A673 (cell line): ENCODE measurements at regions not wholly inside any gene's neighbourhood (a gene's known extent, or its start where the extent isn't known, plus 50 kb on each side); places are given as distances from the start of the nearest gene placed in this dataset.

Experiments
- CTCF ChIP-seq: fragments of 300-800, 200-600 bp; sonication (generic); conservative IDR thresholded peaks from 2 replicates; pipeline ENCODE4 v1.5.1; 2017; ENCODE audit warnings: low read depth, mild to moderate bottlenecking, antibody characterized with exemption, low read length, moderate library complexity, mixed read lengths
- EZH2 ChIP-seq: fragments of 200-600 bp; sonication (generic); IDR thresholded peaks from 2 replicates; pipeline ENCODE4 v1.6.1; 2017; ENCODE audit warnings: borderline replicate concordance, low read depth, mild to moderate bottlenecking, mixed read lengths, antibody characterized with exemption, low read length; ENCODE audit not compliant: poor library complexity, severe bottlenecking

GRCh38 chr4:138749303-138749702, 266.3 kb upstream of the NOCT start:
- TF ChIP-seq CTCF: no peak
- TF ChIP-seq EZH2: no peak
